NCI-H2029 (cell line): ENCODE measurements at regions not wholly inside any gene's neighbourhood (a gene's known extent, or its start where the extent isn't known, plus 50 kb on each side); places are given as distances from the start of the nearest gene placed in this dataset.
"Not testable (repeated sequence)": the region's sequence is repeated elsewhere in the genome, so short reads cannot be mapped to it uniquely, and the experiment has no call there.

Experiments
- DNase-seq: peaks from one replicate; lab custom pipeline; 2025; lab: John Stamatoyannopoulos, UW

DNA sequence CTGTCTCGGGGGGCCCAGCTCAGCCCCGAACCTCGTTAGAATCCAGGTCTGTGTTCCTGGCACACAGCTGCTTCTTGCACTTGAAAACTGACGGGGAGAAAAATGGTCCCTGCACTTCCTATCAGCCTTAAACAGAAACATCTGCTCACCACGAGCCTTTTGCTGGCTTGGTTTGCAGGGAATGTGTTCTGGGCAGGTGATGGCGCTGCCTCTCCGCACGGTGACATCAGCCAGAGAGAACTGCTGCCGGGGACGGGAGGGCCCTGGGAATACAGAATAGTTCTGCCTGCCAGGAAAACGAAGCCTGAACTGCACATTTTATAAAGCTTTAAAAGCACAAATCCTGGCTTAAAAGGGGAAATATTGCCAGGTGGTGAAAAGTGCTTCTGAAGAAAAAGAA, 622.5 kb downstream of the TYW1 start:
- DNase-seq: peak; percentile 53

DNA sequence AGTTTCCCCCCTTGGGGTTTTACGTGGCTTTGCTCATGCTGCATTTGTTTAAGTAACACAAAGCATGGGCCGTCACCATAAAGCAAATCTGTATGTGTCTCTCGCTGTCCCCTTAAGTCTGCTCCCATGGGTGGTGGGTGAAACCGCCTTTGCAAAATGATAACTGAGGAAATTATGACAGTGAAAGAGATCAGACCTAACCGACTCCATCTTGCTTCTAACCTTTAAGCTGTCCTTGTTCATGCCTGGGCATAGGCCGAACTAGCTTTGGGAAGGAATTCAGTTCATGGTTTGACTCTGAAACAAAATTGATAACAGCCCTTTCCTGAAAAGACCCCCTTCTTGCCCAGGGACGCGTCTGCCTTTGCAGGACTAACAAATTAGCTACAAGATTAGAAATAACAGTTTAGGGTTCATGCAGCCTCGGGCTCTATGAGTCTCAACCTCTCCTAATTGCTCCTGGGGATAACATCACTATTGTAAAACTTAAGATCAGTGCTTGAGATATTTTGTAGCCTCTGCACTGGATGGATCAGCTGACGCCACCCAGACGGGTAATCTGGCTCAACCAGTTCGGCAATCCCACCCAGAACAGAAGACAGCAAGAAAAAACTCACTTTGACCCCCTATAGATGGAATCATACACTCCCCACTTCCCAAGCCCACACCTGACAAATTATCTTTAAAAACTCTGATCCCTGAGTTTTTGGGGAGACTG, 623.7 kb downstream of the TYW1 start:
- DNase-seq: no peak

DNA sequence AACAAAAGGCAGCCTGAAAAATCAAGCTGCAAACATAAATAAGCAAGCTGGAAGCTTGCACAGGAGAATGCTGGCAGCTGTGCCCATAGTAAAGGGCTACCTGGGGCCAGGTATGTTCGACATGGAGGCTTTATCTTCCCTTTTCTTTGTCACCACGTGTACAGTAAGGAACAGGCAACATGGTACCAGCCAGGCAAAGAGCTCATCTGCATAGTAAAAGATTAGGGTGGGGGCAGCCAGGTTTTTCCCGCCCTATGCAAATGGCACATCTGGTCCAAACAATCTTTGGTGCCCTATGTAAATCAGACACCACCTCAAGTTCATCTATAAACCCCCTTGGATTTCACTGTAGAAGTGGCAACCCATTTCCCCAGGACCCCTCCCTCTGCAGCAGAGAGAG, 625.1 kb downstream of the TYW1 start:
- DNase-seq: no peak

DNA sequence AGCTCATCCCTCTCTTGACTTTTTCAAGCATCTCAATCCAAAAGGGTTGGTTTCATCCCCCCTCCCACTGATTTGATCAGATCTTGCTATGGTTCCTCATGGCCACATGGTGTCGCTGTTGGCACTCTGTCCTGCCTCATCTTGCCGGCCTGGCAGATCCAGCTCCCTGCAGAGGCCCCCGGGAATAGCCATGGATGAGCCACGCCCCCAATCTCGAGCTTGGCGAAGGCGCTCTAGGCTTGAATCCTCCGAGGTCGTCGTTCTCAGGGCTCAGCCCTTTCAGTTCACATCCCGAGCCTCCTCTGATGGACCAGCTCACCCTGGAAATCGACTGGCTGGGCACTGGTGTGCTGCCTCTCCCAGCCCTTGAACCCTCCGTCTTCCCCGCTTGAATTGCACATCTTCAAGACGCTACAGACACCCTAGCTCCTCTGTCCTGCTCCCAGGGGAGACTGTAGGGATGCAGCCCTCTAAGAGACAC, 628.7 kb downstream of the TYW1 start:
- peak; percentile 61 for DNase-seq

DNA sequence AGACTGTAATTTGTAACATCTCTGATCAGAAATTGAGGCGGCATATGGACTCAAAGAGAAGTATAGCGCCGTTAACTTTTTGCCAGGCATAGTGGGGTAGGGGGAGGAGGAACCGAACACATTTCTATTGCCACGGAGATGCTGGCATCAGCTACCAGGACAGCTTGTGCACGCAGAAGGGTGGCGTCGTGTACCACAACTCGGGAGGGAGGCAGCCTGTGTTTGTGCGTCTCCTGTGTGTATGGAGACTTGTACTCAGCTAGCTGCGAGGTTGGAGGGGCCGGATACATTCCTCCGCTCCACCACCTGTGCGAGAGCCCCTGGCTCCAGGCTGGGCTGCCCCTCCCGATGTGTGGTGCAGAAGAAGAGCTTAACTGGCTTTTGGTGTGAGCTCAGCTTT, 634.8 kb downstream of the TYW1 start:
- no peak for DNase-seq

DNA sequence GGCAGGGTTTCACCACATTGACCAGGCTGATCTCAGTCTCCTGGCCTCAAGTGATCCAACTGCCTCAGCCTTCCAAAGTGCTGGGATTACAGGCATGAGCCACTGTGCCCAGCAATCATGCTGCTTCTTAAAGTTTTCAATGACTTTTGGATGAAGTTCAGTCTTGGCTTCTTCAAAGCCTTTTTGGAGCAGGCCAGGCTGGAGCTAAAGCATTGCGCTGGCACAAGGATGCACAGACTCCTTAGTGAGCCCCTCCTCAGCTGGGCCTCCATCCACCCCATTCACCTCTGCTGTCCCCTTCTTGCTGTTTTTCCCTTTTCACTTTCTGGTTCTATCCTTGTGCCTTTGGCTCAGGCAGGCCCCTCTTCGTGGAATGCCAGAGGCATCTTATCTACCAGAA, 638.6 kb downstream of the TYW1 start:
- no peak for DNase-seq

DNA sequence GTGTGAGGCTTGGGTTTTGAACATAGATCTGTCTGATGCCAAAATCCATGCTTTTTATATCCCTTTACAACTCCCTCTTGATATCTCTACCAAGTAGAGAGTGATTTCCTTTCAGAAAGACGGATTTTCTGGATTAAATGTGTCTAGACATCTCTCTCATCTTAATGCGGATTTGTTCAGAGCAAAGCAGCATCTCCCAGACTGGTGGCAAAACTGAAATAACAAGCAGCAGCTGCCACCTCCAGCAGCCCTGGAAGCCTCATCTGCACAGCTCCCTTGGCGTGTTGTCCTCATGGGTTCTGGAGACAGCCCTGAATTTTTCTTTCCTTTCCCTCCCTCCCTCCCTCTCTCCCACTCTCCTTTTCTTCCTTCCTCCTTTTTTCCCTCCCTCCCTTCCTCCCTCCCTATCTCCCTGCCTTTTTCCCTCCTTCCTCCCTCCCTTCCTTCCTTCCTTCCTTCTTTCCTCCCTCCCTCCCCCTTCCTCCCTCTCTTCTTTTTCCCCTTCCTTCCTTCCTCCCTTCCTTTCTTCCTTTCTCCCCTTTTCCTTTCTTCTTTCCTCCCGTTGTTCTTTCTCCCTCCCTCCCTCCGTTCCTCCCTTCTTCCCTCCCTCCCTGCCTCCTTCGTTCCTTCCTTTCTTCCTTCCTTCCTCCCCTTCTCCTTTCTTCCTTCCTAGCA, 639.9 kb downstream of the TYW1 start:
- DNase-seq: no peak

DNA sequence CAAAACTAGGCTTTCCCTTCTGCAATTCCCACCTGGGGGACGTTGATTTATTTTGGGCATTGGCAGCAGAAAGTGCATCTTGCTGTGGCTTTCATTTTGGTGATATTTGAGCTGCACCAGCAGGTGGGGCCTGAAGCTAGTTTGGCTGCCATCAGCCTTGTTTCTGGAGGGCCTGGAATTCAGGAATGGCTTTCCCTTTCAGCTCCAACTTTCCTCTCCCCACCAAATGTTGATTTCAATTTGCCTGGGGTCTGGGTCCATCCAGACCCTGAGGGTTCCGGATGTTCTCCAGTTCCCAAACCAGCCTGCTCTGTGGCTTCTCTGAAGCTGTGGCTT, 640.4 kb downstream of the TYW1 start:
- DNase-seq: no peak

DNA sequence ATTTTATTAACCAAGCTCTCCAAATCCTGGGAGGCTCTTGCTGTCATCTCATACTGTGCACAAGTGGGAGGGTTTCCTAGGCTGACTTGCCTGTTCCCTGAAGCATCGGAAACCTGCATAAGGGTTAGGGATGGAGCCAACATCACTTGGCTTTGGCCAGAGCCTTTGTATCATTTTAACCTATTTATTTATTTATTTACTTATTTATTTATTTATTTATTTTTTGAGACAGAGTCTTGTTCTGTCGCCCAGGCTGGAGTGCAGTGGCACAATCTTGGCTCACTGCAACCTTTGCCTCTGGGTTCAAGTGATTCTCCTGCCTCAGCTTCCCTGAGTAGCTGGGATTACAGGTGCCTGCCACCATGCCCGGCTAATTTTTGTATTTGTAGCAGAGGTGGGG, 645.9 kb downstream of the TYW1 start:
- DNase-seq: not testable (repeated sequence)

DNA sequence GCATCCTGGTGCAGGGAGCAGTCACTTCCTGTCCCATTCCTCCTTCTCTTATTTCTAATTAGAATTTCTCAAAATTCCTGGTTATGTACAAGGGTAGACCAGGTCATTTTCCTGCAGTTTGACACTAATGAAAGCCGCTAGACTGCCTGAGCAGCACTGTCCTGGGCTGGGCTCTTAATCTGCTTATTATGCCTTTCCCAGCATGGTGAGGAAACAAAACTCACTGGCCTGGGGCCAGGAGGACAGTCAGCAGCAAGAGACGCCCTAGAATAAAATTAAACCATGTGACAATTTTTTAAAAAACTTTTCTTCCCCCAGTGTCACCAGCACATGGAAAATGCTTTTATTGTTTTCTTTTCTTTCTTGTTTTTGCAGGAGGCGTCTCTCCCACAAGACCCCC, 647.5 kb downstream of the TYW1 start:
- DNase-seq: no peak

DNA sequence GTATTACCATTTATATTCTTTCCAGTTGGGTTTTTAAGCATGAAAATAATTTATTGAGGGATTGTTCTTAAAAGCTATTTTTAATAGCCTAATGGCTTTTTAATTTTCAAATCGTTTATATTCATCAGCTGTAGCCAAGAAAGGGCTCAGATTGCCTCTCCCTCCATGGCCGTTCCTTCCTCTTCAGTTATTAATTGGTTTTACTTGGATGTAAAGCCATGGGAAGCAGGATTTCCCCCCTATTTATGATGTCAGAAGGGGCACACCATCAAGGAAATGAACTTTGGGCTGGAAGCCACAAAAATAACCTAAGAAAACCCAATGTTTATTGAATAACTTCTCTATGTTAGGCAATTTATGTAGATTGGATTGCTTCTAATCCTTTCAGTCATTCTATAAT, 656.3 kb downstream of the TYW1 start:
- DNase-seq: no peak

DNA sequence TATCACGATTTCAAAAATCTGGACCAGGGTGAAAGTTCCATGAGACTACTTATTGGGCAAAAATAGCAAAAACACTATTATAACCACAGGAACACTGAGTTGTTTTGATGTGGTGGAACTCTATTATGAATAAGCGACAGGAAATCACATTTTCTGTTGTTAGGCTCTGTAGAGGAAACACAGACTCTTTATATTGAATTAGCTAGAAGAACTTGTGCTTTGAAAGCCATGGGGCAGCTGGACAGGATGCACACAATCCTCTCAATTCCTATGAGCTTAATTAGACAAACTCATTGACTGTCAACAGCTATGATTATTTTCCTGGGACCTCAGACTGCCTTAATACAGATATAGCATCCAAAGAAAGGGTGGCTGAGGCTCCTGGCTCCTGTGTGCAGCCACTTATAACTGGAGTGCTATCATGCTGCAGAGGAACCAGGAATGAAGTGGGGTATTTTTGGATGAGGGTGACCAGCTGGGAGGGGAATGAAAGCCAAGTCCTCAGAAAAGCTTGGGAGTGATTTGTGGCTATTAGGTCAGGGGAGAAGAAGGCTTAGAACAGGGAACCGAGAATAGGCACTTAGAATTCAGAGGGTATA, 657.3 kb downstream of the TYW1 start:
- peak; percentile 25 for DNase-seq

DNA sequence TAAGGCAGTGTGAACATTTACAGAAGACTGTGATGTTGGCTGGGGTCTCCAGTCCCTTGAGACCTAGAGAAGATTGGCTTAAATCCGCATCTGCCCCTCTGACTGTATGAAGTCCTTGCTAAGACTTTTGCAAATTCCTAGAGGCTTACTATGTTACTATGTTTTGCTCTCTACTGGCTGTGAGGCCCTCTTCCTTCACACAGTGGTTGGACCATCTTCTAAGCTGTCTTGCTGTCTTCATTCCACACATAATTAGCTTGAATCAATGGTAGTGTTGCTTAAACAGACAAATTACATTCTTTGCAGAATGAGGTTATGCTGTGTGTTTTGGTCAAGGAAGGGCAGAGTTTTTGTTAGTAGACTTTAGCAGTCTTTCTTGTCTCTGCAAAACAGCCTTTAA, 658.0 kb downstream of the TYW1 start:
- DNase-seq: no peak

DNA sequence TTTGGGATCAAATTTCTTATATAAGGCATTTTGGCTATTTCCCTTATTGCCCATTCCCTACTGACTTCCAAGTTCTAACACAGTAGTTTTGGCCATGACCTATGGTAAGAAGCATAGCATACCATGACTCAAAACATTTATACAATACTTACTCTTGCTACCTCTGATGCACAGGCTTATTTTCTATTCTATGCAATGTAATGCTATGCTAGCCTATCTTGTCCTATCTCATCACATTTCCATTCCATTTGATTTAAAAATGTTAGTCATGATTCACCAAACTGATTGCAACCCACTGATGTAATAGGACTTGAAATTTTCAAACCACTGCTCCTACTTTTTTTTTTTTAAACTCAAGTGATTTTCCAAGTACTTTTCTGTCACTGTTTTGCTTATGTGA, 658.5 kb downstream of the TYW1 start:
- no peak for DNase-seq

DNA sequence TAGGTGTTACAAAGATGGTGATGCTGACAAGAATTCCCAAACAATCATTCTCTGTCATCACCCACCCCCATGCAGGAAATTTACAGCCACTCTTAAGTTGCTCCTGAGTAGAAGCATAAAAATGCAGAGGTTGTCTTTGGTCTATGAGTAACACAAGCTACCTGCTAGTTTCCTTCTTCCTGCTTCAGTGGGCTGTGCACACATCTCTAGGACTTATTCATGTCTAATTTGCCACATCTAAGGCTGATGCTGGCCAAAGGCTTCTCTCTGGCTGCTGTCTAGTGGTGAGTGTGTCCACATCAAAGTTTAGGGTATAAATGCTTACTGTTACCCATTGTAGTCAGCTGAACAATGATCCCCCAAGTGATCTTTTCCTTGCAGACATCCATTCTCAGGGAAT, 662.5 kb downstream of the TYW1 start:
- no peak for DNase-seq

DNA sequence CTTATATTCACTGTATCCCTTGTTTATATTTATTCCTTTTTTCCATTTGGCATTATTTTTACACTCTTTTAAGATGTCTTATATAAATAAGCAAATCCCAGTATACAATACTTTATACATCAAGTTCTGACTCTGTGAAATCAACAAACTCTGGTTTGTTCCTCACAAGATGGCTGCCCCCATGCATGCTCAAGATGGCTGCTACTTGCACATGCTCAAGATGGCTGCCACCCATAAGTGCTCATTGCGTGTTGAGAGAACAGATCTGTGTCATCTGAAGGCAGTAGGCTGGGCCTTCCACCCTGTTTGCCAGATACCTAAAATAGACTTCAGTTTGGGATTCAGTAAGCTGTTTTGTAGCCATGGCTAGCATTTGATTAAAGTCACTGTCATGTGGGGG, 666.2 kb downstream of the TYW1 start:
- no peak for DNase-seq

DNA sequence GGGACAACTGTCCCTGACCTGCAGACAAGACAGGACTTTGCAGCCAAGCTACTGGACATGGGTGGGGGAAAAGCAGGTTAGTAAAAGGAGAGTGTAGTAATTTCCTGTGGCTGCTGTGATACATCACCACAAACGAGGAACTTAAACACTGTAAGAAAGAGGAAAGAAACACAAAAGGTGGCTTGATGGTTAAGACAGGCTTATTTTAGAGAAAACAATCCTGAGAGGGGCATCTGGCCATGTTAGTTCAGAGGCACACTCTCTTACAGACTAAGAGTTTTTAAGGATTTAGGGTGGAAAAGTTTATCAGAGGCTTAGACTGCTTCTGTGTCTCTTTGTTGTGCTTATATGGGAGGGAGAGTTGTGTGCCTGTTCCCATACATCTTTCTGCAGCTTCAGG, 667.0 kb downstream of the TYW1 start:
- DNase-seq: no peak

DNA sequence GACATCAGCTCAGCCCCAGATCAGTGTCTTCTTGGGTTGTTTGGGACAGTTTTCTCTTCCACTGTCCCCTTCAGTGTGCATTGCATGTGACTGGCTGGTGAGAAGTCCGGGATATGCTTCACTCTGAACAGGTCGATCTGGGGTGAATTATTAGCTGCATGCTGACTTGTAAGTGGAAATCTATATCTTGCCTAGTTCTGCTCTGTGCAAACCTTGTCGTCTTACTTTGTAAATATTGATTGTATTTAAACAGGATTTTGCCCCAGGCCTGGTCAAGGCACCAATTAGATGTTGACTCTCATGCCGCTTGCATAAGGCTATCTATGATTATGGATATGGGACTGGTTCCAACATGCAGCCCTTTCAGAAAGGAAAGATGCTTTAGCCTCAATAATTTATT, 669.7 kb downstream of the TYW1 start:
- not testable (repeated sequence) for DNase-seq

DNA sequence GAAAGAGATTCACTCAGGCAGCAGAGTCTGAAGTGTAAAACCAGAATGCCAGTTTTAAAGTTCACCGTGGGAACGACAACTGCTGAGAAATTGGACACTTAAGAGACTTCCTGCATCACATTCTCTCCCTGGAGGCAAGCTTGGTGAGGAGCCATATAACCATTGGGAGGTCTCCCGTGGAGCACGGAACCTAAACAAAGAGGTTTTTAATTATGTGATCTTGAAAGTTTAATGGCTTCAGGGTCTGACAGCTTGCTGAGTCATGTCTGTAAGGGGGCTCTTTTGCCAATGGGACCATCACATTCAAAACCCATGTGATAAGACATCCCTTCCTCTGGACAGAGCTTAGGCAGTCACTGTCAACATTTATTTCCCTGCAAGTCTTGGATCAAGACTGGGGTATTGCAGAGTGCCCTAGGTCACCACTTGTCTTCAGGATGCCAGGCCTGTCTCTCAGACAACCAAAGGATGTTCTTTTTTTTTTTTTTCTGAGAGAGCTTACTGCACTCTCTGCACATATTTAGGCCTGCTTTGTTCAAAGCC, 674.4 kb downstream of the TYW1 start:
- DNase-seq: no peak

DNA sequence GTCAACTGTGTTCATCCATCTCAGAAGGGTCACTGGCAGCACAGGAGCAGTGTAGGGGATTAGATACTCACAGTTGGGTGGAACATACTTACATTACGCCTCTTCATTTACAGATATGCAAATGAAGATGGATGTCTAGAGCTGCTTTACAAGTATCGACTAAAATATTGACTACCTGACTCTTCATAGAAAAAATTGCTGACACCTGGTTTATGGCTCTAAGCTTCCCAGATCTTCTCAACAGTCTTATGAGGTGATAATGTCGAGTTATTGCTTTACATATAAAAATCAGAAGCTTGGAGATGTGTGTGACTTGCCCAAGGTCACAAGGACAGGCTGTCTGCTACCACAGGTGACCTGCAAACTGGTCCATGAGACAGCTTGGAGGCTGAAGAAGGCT, 677.2 kb downstream of the TYW1 start:
- no peak for DNase-seq

DNA sequence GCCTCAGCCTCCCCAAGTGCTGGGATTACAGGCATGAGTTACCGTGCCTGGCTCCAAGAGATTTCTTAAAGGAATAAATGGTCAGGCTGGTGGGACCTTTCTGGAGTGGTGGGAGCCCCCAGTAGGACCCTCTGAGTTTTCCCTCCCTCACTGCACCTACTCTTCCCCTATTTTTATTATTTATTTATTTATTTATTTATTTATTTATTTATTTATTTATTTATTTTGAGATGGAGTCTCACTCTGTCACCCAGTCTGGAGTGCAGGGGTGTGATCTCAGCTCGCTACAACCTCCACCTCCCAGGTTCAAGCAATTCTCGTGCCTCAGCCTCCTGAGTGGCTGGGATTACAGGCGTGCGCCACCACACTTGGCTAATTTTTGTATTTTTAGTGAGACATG, 678.2 kb downstream of the TYW1 start:
- DNase-seq: not testable (repeated sequence)

DNA sequence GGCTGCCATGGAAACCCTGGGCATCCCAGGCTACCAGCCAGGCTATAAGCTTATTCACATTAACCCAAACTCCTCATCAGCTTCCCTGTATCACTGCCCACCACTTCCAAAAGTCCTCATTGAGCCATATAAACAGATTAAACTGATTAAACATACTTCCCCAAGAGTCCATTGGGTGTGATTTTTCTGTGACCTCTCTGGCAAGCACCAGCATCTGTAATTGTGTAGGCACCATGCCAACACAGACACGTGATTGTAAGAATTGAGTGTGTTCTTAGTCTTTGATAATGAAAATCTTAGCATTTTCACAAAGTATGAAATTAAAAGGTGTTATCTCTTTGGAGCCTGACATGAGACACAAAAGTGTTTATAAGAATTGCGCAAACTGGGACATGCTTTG, 679.3 kb downstream of the TYW1 start:
- DNase-seq: no peak

DNA sequence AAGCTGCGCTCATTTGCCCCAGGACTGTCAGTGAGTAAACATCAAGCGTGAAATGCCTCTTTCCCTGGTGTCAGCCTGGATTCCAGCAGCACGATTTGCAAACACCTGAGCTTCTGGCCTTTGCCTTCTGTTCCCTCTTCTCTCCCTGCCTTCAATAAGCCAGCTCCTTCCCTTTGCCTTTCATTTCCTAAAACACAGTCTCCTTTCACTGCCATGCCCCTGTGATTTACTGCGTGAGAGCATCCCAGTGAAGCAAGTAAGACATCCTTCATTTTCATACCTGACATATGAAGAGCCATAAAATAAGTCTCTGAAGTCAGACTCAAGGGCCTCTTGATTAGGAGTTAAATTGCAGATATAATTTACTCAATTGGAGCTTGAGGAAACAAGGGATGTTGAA, 681.8 kb downstream of the TYW1 start:
- no peak for DNase-seq
